DND-41 (cell line): ENCODE measurements at regions not wholly inside any gene's neighbourhood (a gene's known extent, or its start where the extent isn't known, plus 50 kb on each side); places are given as distances from the start of the nearest gene placed in this dataset.
A peak's percentile ranks its signal among the peaks of the same experiment; 100 is the strongest.

Experiments
- ATAC-seq: fragments of 200-7000 bp; cut with Tn5 transposase; 3 replicates; pipeline ENCODE4 v1.9.1; 2021; ENCODE audit warnings: low read depth; ENCODE audit not compliant: insufficient read depth
- DNase-seq: peaks from one replicate; pipeline ENCODE4 v3.0.0-alpha.2; 2020
- H2AFZ ChIP-seq: 2 replicates; pipeline ENCODE4 v1.6.0; 2012; ENCODE audit warnings: low read depth, low read length
- H3K27ac ChIP-seq: 2 replicates; pipeline ENCODE4 v1.5.1; 2012; ENCODE audit warnings: low read length, inconsistent platforms
- H3K27me3 ChIP-seq: fragments of 200-600 bp; sonication (generic); 2 replicates; pipeline ENCODE4 v1.6.0; 2012; ENCODE audit warnings: low read length, mild to moderate bottlenecking, inconsistent platforms; ENCODE audit not compliant: insufficient read depth, poor library complexity
- H3K36me3 ChIP-seq: 2 replicates; pipeline ENCODE4 v1.5.1; 2012; ENCODE audit warnings: low read length, inconsistent platforms; ENCODE audit not compliant: insufficient read depth
- H3K4me1 ChIP-seq: 2 replicates; pipeline ENCODE4 v1.5.1; 2012; ENCODE audit warnings: mild to moderate bottlenecking, low read length; ENCODE audit not compliant: insufficient read depth
- H3K4me2 ChIP-seq: 2 replicates; pipeline ENCODE4 v1.6.0; 2012; ENCODE audit warnings: mild to moderate bottlenecking, moderate library complexity, low read length, inconsistent platforms; ENCODE audit not compliant: insufficient read depth
- H3K4me3 ChIP-seq, 2 experiments: fragments of 200-600 bp in 1 of 2; shearing (Covaris generic) in 1 of 2; 2 replicates each; pipeline ENCODE4 v1.5.1; 2012 to 2016; ENCODE audit warnings: inconsistent platforms in 2 of 2, low read length in 2 of 2, mild to moderate bottlenecking in 2 of 2, low read depth in 1 of 2, moderate library complexity in 1 of 2
- H3K79me2 ChIP-seq: 2 replicates; pipeline ENCODE4 v1.6.0; 2012; ENCODE audit warnings: low read length, inconsistent platforms; ENCODE audit not compliant: insufficient read depth
- H3K9ac ChIP-seq: 2 replicates; pipeline ENCODE4 v1.6.0; 2012; ENCODE audit warnings: low read depth, mild to moderate bottlenecking, inconsistent platforms, low read length, moderate library complexity
- H3K9me3 ChIP-seq: 2 replicates; pipeline ENCODE4 v1.5.1; 2012; ENCODE audit warnings: low read length, moderate library complexity, mild to moderate bottlenecking, inconsistent platforms; ENCODE audit not compliant: insufficient read depth, severe bottlenecking
- H4K20me1 ChIP-seq: 2 replicates; pipeline ENCODE4 v1.6.0; 2012; ENCODE audit warnings: low read length; ENCODE audit not compliant: insufficient read depth
- EZH2 ChIP-seq: IDR thresholded peaks from 3 replicates; pipeline ENCODE4 v1.6.1; 2012; ENCODE audit warnings: borderline replicate concordance, low read depth, mild to moderate bottlenecking, moderate library complexity, low read length, inconsistent platforms; ENCODE audit not compliant: severe bottlenecking
- TF ChIP-seq, protein P1 (sequence below): IDR thresholded peaks from 2 replicates; pipeline ENCODE4 v1.5.1; 2012; ENCODE audit warnings: borderline replicate concordance, low read length, moderate library complexity, mild to moderate bottlenecking; ENCODE audit not compliant: poor library complexity, severe bottlenecking; ENCODE audit errors: extremely low read depth

DNA sequence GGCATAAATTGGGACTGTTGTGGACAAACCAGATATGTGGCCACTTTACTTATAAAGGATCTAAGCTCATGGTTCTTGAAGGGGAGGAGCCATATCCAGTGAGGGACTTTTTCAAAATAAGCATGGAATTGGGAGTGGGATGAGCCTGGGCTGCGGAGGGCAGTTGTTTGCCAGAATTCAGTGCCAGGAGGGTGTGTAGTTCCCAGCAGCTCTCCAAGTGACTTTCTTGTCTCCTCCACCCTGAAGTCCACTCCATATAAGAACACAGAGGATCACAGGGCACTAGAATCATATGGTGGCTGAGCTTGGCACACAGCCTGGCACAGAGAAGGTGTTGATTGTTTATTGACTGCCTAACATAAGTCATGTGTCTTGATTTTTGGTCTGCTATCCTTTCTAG, 121.1 kb downstream of the CAVIN4 start:
- no peak for ATAC-seq
- Histone ChIP-seq H4K20me1 (no peaks in the 10 kb centered on the region), H3K27me3 (no peaks in the 10 kb centered on the region), H3K9ac (no peak overlapping the region), H3K79me2 (no peaks in the 10 kb centered on the region), H3K4me2 (no peak overlapping the region), H3K9me3 (no peaks in the 10 kb centered on the region), H3K4me1 (no peaks in the 10 kb centered on the region), H2AFZ (no peak overlapping the region), H3K4me3 (no peak overlapping the region), H3K27ac (no peak overlapping the region), H3K36me3 (no peaks in the 10 kb centered on the region)
- no peak for DNase-seq
- no peak for TF ChIP-seq EZH2
- TF ChIP-seq, protein P1, sequence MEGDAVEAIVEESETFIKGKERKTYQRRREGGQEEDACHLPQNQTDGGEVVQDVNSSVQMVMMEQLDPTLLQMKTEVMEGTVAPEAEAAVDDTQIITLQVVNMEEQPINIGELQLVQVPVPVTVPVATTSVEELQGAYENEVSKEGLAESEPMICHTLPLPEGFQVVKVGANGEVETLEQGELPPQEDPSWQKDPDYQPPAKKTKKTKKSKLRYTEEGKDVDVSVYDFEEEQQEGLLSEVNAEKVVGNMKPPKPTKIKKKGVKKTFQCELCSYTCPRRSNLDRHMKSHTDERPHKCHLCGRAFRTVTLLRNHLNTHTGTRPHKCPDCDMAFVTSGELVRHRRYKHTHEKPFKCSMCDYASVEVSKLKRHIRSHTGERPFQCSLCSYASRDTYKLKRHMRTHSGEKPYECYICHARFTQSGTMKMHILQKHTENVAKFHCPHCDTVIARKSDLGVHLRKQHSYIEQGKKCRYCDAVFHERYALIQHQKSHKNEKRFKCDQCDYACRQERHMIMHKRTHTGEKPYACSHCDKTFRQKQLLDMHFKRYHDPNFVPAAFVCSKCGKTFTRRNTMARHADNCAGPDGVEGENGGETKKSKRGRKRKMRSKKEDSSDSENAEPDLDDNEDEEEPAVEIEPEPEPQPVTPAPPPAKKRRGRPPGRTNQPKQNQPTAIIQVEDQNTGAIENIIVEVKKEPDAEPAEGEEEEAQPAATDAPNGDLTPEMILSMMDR = no peak

GRCh38 chr9:100699668-100700067, 121.8 kb downstream of the CAVIN4 start:
- TF ChIP-seq EZH2 = no peak
- TF ChIP-seq, protein P1 = no peak
- DNase-seq = no peak
- no peak overlapping the region for H3K4me2 ChIP-seq
- no peak overlapping the region for H3K9ac ChIP-seq
- H2AFZ ChIP-seq = no peak overlapping the region
- no peaks in the 10 kb centered on the region for H4K20me1 ChIP-seq
- H3K79me2 ChIP-seq = no peaks in the 10 kb centered on the region
- no peaks in the 10 kb centered on the region for H3K36me3 ChIP-seq
- H3K27me3 ChIP-seq = no peaks in the 10 kb centered on the region
- no peak overlapping the region for H3K4me3 ChIP-seq
- H3K9me3 ChIP-seq = no peaks in the 10 kb centered on the region
- no peak for ATAC-seq
- H3K4me1 ChIP-seq = no peaks in the 10 kb centered on the region
- no peak overlapping the region for H3K27ac ChIP-seq

GRCh38 chr9:100700689-100701318, 122.9 kb downstream of the CAVIN4 start:
- Histone ChIP-seq H3K4me3 (no peak overlapping the region), H3K4me1 (no peaks in the 10 kb centered on the region), H3K27ac (no peak overlapping the region), H3K9me3 (no peaks in the 10 kb centered on the region), H3K4me2 (no peak overlapping the region), H4K20me1 (no peaks in the 10 kb centered on the region), H2AFZ (no peak overlapping the region), H3K36me3 (no peaks in the 10 kb centered on the region), H3K9ac (no peak overlapping the region), H3K27me3 (no peaks in the 10 kb centered on the region), H3K79me2 (no peaks in the 10 kb centered on the region)
- DNase-seq (peak; percentile 13), ATAC-seq (peak; percentile 40; the same call in 1 of the 3 replicates)
- TF ChIP-seq, protein P1 = peak; percentile 48
- TF ChIP-seq EZH2 = no peak
